Mesodermal cell (in vitro differentiated cells): ENCODE measurements at regions not wholly inside any gene's neighbourhood (a gene's known extent, or its start where the extent isn't known, plus 50 kb on each side); places are given as distances from the start of the nearest gene placed in this dataset.

Experiments used
- H3K27ac ChIP-seq: 2 replicates; pipeline ENCODE4 v1.7.0; 2013; ENCODE audit warnings: mild to moderate bottlenecking, low read depth, low read length, moderate library complexity; ENCODE audit not compliant: severe bottlenecking
- H3K36me3 ChIP-seq: 2 replicates; pipeline ENCODE4 v1.7.1; 2013; ENCODE audit warnings: mild to moderate bottlenecking, low read length, moderate library complexity; ENCODE audit not compliant: control insufficient read depth, insufficient read depth
- H3K4me1 ChIP-seq: one replicate; pipeline ENCODE4 v1.7.1; 2013; ENCODE audit warnings: mild to moderate bottlenecking, low read length; ENCODE audit not compliant: insufficient read depth, control insufficient read depth, poor library complexity, severe bottlenecking
- H3K4me3 ChIP-seq: 2 replicates; pipeline ENCODE4 v1.7.0; 2013; ENCODE audit warnings: low read length, control low read depth, mild to moderate bottlenecking; ENCODE audit not compliant: insufficient read depth, poor library complexity, severe bottlenecking; ENCODE audit errors: extremely low read depth
- H3K9me3 ChIP-seq: 2 replicates; pipeline ENCODE4 v1.7.1; 2013; ENCODE audit warnings: mild to moderate bottlenecking, low read length, moderate library complexity; ENCODE audit not compliant: control insufficient read depth
- WGBS, 2 experiments: methylation state at CpG; one replicate each; pipeline ENCODE4 v1.1.5; 2013; ENCODE audit warnings: missing lambda C conversion rate in 2 of 2; ENCODE audit not compliant: insufficient coverage in 2 of 2; 5-methylcytosine and 5-hydroxymethylcytosine counted together

DNA sequence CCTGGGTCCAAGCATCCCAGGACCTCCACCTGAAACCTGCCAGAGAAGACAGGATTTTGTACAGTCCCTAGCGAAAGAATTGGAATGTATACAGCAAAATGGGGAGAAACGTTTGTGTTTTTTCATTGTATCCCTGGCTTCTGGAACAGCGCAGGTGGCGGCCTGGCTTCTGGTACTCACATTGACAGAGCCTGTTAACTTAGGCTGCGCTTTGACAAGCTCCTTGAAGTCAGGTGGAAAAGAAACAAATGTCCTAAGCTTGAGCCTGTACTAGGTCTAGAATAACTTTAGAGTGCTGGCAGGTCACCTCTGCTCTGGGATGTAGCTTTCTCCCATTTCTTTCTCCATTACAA lies 343.7 kb upstream of the KLF3 start:
- H3K36me3 ChIP-seq = no peaks in the 10 kb centered on the region
- WGBS, 2 experiments = 95 to 96% methylated on average over 5 of the region's 5 CpGs
- no peaks in the 10 kb centered on the region for H3K9me3 ChIP-seq
- peaks cover 13% of the 10 kb centered on the region for H3K4me1 ChIP-seq
- no peak overlapping the region for H3K27ac ChIP-seq
- no peak overlapping the region for H3K4me3 ChIP-seq

DNA sequence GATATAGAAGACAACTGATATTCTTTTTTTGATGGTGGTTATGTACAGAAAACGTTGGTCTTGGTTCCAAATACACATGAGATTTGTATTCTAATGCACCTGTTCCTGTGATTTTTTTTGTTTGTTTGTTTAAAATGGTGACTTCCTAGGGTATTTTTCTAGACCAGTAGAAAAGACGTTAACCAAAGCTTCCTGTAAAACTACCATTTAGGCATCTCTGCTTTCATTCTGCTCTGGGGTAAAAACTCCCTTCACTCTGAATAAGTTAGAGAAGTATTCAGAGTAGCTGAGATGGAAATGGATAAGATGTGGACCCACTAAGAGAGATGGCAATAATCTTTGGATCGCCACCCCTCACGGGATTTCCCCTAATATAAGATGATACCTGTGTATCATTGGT lies 343.2 kb upstream of the KLF3 start:
- H3K9me3 ChIP-seq = peaks cover 5% of the 10 kb centered on the region
- H3K36me3 ChIP-seq = no peaks in the 10 kb centered on the region
- no peak overlapping the region for H3K27ac ChIP-seq
- no peak overlapping the region for H3K4me3 ChIP-seq
- 67% methylated on average over 1 of the region's 4 CpGs for whole genome bisulfite sequencing, 2 experiments
- peaks cover 13% of the 10 kb centered on the region for H3K4me1 ChIP-seq

DNA sequence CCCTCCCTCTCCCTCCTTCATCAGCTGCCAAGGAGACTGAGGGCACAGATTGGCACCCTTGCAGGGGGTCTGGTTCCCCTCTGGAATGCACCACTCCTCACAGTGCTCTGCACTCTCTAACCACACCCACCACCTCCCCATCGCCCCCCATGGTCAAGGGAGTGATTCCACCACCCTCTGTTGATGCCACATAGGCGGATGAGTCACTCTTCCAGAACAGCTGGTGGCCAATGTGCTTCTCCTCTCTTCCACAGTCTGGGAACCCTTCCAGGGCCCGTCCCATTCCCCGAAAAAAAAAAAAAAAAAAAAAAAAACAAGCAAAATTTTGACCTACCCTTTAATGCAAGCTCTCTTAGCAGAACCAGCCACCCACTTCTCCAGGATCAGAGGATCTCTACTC lies 341.3 kb upstream of the KLF3 start:
- no peak overlapping the region for H3K4me3 ChIP-seq
- no peak overlapping the region for H3K27ac ChIP-seq
- peaks cover 10% of the 10 kb centered on the region for H3K9me3 ChIP-seq
- H3K36me3 ChIP-seq = no peaks in the 10 kb centered on the region
- peaks cover 14% of the 10 kb centered on the region for H3K4me1 ChIP-seq
- 86 to 89% methylated on average over 2 to 3 of the region's 4 CpGs for WGBS, 2 experiments

DNA sequence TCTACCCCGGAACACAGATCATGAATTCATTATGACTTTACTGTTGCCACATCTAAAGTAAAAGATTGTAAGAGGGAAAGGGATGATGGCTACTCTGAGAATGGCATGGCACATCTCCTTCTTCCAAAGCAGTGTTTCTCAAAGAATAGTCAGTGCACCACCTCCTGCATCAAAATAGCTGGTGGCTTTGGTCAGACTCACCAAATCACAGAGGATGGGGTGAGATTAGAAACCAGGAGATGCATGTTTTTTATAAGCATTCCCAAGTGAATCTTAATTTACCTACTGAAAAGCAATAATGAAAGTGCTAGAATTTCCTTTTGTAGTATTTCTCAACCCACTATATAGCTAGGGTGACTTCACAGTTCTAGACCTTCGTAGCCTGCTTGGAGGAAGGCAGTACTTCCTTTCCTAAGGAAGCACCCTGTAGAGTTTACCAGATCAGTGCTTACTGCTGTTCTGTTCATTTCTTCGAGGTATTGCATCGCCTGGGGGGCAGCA lies 340.8 kb upstream of the KLF3 start:
- WGBS, 2 experiments = 79 to 87% methylated on average over 3 to 4 of the region's 4 CpGs
- H3K27ac ChIP-seq = no peak overlapping the region
- no peaks in the 10 kb centered on the region for H3K36me3 ChIP-seq
- peaks cover 18% of the 10 kb centered on the region for H3K4me1 ChIP-seq
- H3K4me3 ChIP-seq = no peak overlapping the region
- H3K9me3 ChIP-seq = peaks cover 10% of the 10 kb centered on the region

DNA sequence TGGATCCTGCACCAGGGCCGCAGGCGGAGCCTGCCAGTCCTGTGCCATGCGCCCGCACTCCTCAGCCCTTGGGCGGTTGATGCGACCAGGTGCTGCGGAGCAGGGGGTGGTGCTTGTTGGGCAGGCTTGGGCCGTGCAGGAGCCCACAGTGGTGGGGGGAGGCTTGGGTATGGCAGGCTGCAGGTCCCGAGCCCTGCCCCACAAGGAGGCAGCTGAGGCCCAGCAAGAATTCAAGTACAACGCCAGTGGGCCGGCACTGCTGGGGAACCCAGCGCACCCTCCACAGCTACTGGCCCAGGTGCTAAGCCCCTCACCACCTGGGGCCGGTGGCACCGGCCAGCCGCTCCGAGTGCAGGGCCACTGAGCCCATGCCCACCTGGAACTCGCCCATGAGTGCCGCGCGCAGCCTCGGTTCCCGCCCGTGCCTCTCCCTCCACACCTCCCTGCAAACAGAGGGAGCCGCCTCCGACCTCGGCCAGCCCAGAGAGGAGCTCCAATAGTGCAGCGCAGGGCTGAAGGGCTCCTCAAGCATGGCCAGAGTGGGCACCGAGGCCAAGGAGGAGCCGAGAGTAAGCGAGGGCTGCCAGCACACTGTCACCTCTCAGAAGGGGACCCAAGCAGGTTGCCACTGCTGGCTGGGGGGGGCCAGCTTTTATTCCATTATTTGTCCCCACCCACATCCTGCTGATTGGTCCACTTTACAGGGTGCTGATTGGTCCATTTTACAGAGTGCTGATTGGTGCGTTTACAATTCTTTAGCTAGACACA lies 339.0 kb upstream of the KLF3 start:
- Histone ChIP-seq H3K27ac (no peak overlapping the region), H3K4me1 (peaks cover 14% of the 10 kb centered on the region), H3K36me3 (no peaks in the 10 kb centered on the region), H3K4me3 (no peak overlapping the region), H3K9me3 (peaks cover 10% of the 10 kb centered on the region)
- 82 to 87% methylated on average over 14 to 30 of the region's 31 CpGs for WGBS, 2 experiments

DNA sequence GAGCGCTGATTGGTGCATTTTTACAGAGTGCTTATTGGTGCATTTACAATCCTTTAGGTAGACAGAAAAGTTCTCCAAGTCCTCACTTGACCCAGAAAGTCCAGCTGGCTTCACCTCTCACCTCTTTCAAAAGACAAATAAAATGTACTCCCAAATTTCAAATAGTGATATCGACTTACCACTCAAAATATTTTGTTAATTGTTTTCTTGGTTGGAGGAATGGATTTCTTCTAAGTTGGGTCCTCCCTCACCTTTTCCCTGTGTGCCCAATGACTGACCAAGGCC lies 338.4 kb upstream of the KLF3 start:
- 100% methylated on average over 1 of the region's 2 CpGs; no CpG with 5 or more reads in 1 of the 2 experiments for WGBS, 2 experiments
- peaks cover 10% of the 10 kb centered on the region for H3K9me3 ChIP-seq

DNA sequence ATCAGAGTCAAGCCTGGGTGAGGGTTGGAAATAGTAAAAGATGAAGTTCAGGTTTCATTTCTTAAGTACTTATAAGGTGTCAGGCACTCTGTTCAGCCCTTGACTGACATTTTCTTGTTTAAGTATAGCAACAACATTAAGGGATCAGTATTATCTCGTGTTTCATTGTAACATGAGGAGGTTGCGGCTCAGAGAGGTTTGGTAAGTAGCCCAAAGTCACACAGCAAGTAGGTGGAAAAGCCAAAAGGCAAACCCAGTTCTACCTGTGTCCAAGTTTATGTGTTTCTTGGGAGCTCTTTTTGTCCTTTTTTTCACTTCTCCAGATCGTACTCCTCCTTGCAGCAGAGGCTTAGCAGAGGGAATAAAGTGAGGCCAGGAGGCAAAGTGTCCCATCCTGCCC lies 337.5 kb upstream of the KLF3 start:
- no peak overlapping the region for H3K27ac ChIP-seq
- no peak overlapping the region for H3K4me3 ChIP-seq
- no peaks in the 10 kb centered on the region for H3K36me3 ChIP-seq
- peaks cover 10% of the 10 kb centered on the region for H3K9me3 ChIP-seq
- H3K4me1 ChIP-seq = peaks cover 12% of the 10 kb centered on the region
- 100% methylated on average over 3 of the region's 3 CpGs for WGBS, 2 experiments

More for the DNA sequence above, 338.4 kb upstream of the KLF3 start:
- Histone ChIP-seq H3K27ac (no peak overlapping the region), H3K36me3 (no peaks in the 10 kb centered on the region), H3K4me1 (peaks cover 12% of the 10 kb centered on the region), H3K4me3 (no peak overlapping the region)

DNA sequence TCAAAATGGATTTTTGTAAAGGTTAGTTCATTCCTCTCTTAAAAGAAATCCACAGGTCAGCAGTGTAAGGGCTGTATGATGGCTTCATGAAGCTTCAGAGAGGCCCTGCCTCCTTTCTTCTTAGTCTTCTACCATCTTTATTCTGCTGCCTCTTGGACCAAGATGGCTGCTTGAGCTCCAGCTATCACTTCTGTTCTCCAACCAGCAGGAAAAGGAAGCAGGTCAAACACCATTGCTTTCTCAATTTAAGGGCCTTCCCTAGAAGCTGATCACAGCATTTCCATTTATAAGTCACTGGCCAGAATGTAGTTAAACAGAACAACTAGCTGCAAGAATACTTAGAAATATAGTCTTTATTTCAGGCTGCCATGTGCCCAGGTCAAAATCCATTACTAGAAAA lies 336.8 kb upstream of the KLF3 start:
- Histone ChIP-seq H3K4me3 (no peak overlapping the region), H3K27ac (no peak overlapping the region), H3K4me1 (peaks cover 12% of the 10 kb centered on the region)

DNA sequence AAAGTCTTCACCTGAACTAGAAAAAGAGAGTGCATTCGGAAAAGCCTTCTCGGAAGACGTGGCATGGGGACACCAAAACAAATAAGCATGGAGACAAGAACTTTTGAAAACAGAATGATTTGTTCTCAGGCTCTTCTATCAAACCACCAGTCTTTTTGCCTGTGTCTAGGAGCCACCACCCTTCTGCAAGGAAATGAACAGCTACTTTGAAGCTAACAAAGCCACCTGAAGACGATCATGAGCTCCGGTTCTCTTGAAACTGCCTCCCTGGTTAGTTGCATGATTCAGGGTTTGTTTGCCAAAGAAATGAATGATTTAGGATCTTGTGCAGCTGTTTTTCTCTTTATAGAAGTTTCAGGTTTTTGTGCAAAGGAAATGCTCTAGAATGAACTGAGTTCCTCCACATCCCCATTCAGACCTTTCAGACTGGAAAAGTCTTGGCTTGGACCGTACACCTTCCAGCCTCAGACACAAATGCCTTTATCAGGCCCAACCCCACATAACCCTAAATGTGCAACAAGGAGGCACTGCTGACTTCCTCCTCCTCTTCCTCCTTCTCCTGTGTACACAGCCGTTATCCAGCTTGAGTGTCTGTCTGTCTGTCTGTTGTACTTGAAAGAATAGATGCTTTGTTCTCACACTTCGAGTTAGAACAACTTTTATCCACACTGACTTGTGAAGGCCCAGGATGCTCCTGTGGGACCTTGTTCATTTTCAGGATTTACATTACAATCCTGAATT lies 334.8 kb upstream of the KLF3 start:
- peaks cover 10% of the 10 kb centered on the region for H3K9me3 ChIP-seq
- H3K4me1 ChIP-seq = peaks cover 12% of the 10 kb centered on the region
- WGBS, 2 experiments = 65 to 87% methylated on average over 5 to 6 of the region's 8 CpGs
- H3K36me3 ChIP-seq = no peaks in the 10 kb centered on the region
- no peak overlapping the region for H3K27ac ChIP-seq
- no peak overlapping the region for H3K4me3 ChIP-seq

More for the DNA sequence above, 336.8 kb upstream of the KLF3 start:
- Histone ChIP-seq H3K36me3 (no peaks in the 10 kb centered on the region), H3K9me3 (peaks cover 10% of the 10 kb centered on the region)

DNA sequence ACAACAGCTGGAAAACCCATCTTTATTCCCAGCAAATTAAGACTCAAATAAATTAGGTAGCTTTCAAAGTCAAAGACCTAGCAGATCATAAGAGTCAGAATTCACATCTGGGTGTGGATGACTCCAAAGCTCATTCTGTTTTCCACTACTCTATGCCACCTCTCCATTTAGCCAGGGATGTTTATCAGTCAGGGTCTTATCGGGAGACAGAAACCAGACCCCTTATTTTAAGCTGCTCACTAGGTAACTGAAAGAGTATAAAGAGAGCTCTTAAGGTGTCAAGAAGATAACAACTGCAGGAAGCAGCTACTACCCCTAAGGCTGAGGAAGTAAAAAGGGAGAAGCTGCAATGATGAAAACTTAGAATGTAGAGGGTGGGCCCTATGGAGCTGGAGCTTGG lies 333.7 kb upstream of the KLF3 start:
- no peaks in the 10 kb centered on the region for H3K36me3 ChIP-seq
- H3K27ac ChIP-seq = no peak overlapping the region
- peaks cover 12% of the 10 kb centered on the region for H3K4me1 ChIP-seq
- WGBS, 2 experiments = no CpG with 5 or more reads among the region's 1 CpG
- peaks cover 10% of the 10 kb centered on the region for H3K9me3 ChIP-seq
- no peak overlapping the region for H3K4me3 ChIP-seq

DNA sequence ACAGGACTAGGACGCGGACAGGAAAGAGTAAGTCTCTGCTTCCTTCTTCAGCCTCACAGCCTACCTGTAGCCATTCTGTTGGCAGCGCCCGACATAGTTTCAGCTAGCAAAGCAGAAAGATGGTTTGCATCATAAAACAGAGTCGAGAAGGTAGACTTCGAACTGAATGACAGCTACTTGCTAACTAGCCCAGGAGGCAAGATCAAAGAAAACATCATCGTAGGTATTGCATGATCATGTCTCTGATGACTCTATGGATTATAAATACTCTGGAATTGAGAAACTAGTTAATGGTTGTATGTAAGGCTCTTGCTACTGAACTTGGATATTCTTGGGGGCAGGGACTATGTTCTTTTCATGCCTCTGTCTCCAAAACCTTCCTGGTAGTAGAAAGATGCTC lies 333.1 kb upstream of the KLF3 start:
- Histone ChIP-seq H3K36me3 (no peaks in the 10 kb centered on the region), H3K9me3 (peaks cover 5% of the 10 kb centered on the region), H3K4me1 (peaks cover 12% of the 10 kb centered on the region), H3K27ac (no peak overlapping the region), H3K4me3 (no peak overlapping the region)
- WGBS, 2 experiments = 85 to 90% methylated on average over 7 of the region's 7 CpGs
